ENCODE measurements at regions not wholly inside any gene's neighbourhood (a gene's known extent, or its start where the extent isn't known, plus 50 kb on each side); places are given as distances from the start of the nearest gene placed in this dataset.

DNA sequence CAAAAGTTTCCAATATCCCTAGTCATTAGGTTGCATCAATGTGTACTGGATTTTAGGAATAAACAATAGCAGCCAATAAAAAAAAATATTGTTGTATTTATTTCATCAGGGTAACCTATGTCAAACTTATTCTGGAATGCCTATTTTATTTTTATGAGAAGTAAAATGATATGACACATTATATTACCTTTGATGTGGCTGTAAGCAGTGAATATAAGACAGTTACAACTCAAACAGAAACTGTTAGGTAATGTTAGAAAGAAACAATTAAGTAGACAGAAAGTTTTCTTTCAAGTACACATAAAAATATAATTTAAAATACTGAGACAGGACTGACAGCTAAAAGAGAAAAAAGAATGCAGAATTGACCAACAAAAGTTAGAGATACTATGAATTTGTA, 65.5 kb downstream of the GNG10 start:
- Histone ChIP-seq H2AFZ (no peak overlapping the region), H3K4me1 (ENCODE audit: insufficient read depth) (no peaks in the 10 kb centered on the region), H3K27me3 (ENCODE audit: insufficient read depth) (no peaks in the 10 kb centered on the region), H3K36me3 (ENCODE audit: insufficient read depth) (no peaks in the 10 kb centered on the region), H3K27ac (ENCODE audit: low read depth) (no peak overlapping the region), H3K9me2 (ENCODE audit: insufficient read depth) (no peaks in the 10 kb centered on the region), H3K4me3 (no peak overlapping the region), H4K20me1 (replicated peaks; ENCODE audit: insufficient read depth) (no peaks in the 10 kb centered on the region), H3F3A (replicated peaks; ENCODE audit: low read depth) (no peaks in the 10 kb centered on the region), H3K79me2 (replicated peaks; ENCODE audit: insufficient read depth) (no peaks in the 10 kb centered on the region), H3K4me2 (no peak overlapping the region)
- no peak for ATAC-seq
- DNase-seq (ENCODE audit: low spot score), result no peak
- H3K36me3 Mint-ChIP-seq (ENCODE audit: low read depth), result no peaks in the 10 kb centered on the region
- no peaks in the 10 kb centered on the region for H3K4me1 Mint-ChIP-seq
- no peak overlapping the region for H3K27ac Mint-ChIP-seq
- H3K4me3 Mint-ChIP-seq, result no peak overlapping the region
- peaks cover 7% of the 10 kb centered on the region; the same call in 1 of the 3 replicates for H3K9me3 Mint-ChIP-seq
- TF ChIP-seq STAT1 (IDR thresholded peaks at IDR 0.05; ENCODE audit: unreplicated experiment) (no peak), CREB1 (CRISPR knock-in tag; IDR thresholded peaks at IDR 0.05; ENCODE audit: low read depth) (no peak), EZH2phosphoT487 (IDR thresholded peaks at IDR 0.05; ENCODE audit: unreplicated experiment) (no peak), ZNF462 (CRISPR knock-in tag; IDR thresholded peaks at IDR 0.05) (no peak), ZNF331 (CRISPR knock-in tag; IDR thresholded peaks at IDR 0.05; ENCODE audit: low read depth) (no peak), ZNF114 (CRISPR knock-in tag; IDR thresholded peaks at IDR 0.05) (no peak), NANOG (IDR thresholded peaks at IDR 0.05; ENCODE audit: borderline replicate concordance) (no peak), POLR2AphosphoS5 (IDR thresholded peaks at IDR 0.05; ENCODE audit: low read depth) (no peak)
- TF ChIP-seq, protein P1, sequence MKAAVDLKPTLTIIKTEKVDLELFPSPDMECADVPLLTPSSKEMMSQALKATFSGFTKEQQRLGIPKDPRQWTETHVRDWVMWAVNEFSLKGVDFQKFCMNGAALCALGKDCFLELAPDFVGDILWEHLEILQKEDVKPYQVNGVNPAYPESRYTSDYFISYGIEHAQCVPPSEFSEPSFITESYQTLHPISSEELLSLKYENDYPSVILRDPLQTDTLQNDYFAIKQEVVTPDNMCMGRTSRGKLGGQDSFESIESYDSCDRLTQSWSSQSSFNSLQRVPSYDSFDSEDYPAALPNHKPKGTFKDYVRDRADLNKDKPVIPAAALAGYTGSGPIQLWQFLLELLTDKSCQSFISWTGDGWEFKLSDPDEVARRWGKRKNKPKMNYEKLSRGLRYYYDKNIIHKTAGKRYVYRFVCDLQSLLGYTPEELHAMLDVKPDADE (IDR thresholded peaks at IDR 0.05), result no peak
- TF ChIP-seq, protein P2, sequence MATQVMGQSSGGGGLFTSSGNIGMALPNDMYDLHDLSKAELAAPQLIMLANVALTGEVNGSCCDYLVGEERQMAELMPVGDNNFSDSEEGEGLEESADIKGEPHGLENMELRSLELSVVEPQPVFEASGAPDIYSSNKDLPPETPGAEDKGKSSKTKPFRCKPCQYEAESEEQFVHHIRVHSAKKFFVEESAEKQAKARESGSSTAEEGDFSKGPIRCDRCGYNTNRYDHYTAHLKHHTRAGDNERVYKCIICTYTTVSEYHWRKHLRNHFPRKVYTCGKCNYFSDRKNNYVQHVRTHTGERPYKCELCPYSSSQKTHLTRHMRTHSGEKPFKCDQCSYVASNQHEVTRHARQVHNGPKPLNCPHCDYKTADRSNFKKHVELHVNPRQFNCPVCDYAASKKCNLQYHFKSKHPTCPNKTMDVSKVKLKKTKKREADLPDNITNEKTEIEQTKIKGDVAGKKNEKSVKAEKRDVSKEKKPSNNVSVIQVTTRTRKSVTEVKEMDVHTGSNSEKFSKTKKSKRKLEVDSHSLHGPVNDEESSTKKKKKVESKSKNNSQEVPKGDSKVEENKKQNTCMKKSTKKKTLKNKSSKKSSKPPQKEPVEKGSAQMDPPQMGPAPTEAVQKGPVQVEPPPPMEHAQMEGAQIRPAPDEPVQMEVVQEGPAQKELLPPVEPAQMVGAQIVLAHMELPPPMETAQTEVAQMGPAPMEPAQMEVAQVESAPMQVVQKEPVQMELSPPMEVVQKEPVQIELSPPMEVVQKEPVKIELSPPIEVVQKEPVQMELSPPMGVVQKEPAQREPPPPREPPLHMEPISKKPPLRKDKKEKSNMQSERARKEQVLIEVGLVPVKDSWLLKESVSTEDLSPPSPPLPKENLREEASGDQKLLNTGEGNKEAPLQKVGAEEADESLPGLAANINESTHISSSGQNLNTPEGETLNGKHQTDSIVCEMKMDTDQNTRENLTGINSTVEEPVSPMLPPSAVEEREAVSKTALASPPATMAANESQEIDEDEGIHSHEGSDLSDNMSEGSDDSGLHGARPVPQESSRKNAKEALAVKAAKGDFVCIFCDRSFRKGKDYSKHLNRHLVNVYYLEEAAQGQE (IDR thresholded peaks at IDR 0.05; ENCODE audit: unreplicated experiment), result no peak
- TF ChIP-seq, protein P3, sequence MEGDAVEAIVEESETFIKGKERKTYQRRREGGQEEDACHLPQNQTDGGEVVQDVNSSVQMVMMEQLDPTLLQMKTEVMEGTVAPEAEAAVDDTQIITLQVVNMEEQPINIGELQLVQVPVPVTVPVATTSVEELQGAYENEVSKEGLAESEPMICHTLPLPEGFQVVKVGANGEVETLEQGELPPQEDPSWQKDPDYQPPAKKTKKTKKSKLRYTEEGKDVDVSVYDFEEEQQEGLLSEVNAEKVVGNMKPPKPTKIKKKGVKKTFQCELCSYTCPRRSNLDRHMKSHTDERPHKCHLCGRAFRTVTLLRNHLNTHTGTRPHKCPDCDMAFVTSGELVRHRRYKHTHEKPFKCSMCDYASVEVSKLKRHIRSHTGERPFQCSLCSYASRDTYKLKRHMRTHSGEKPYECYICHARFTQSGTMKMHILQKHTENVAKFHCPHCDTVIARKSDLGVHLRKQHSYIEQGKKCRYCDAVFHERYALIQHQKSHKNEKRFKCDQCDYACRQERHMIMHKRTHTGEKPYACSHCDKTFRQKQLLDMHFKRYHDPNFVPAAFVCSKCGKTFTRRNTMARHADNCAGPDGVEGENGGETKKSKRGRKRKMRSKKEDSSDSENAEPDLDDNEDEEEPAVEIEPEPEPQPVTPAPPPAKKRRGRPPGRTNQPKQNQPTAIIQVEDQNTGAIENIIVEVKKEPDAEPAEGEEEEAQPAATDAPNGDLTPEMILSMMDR (conservative IDR thresholded peaks at IDR 0.05; ENCODE audit: low read depth in 2 of 2), result no peak
- H3K27me3 Mint-ChIP-seq (ENCODE audit: insufficient read depth, low read depth, poor library complexity), result no peaks in the 10 kb centered on the region

Data from GM23338 (cell line).